ENCODE measurements at regions not wholly inside any gene's neighbourhood (a gene's known extent, or its start where the extent isn't known, plus 50 kb on each side); places are given as distances from the start of the nearest gene placed in this dataset.

- Histone ChIP-seq H3K4me3 (no peak overlapping the region), H3K4me1 (no peaks in the 10 kb centered on the region), H3K9me3 (no peaks in the 10 kb centered on the region), H3K27me3 (no peaks in the 10 kb centered on the region), H3K36me3 (no peaks in the 10 kb centered on the region), H3K27ac (no peak overlapping the region)
- no peak for TF ChIP-seq CTCF (IDR thresholded peaks at IDR 0.05)
- no peak for TF ChIP-seq POLR2A (IDR thresholded peaks at IDR 0.05)
- DNase-seq = no peak
Observed at GRCh38 chr9:99576876-99577275, 244.8 kb upstream of the NR4A3 start.

- Histone ChIP-seq H3K9me3 (no peaks in the 10 kb centered on the region), H3K27me3 (no peaks in the 10 kb centered on the region), H3K4me3 (no peak overlapping the region), H3K4me1 (no peaks in the 10 kb centered on the region), H3K27ac (no peak overlapping the region), H3K36me3 (no peaks in the 10 kb centered on the region)
- DNase-seq = no peak
- TF ChIP-seq POLR2A (IDR thresholded peaks at IDR 0.05) (no peak), CTCF (IDR thresholded peaks at IDR 0.05) (no peak)
Observed at GRCh38 chr9:99577351-99577750, 244.3 kb upstream of the NR4A3 start.

- Histone ChIP-seq H3K27me3 (no peaks in the 10 kb centered on the region), H3K27ac (no peak overlapping the region), H3K4me3 (no peak overlapping the region), H3K36me3 (no peaks in the 10 kb centered on the region), H3K9me3 (no peaks in the 10 kb centered on the region), H3K4me1 (no peaks in the 10 kb centered on the region)
- TF ChIP-seq POLR2A (IDR thresholded peaks at IDR 0.05) = no peak
- TF ChIP-seq CTCF (IDR thresholded peaks at IDR 0.05) = no peak
- DNase-seq = no peak
Observed at GRCh38 chr9:99578666-99579065, 243.0 kb upstream of the NR4A3 start.

- DNase-seq = no peak
- no peaks in the 10 kb centered on the region for H3K9me3 ChIP-seq
- H3K27ac ChIP-seq = no peak overlapping the region
- H3K4me1 ChIP-seq = no peaks in the 10 kb centered on the region
- H3K27me3 ChIP-seq = no peaks in the 10 kb centered on the region
- no peaks in the 10 kb centered on the region for H3K36me3 ChIP-seq
- TF ChIP-seq POLR2A (IDR thresholded peaks at IDR 0.05) (no peak), CTCF (IDR thresholded peaks at IDR 0.05) (no peak)
- H3K4me3 ChIP-seq = no peak overlapping the region
Observed at GRCh38 chr9:99579964-99580363, 241.7 kb upstream of the NR4A3 start.

GRCh38 chr9:99582814-99583213, 238.9 kb upstream of the NR4A3 start:
- Histone ChIP-seq H3K4me3 (no peak overlapping the region), H3K36me3 (no peaks in the 10 kb centered on the region), H3K4me1 (no peaks in the 10 kb centered on the region), H3K9me3 (no peaks in the 10 kb centered on the region), H3K27me3 (no peaks in the 10 kb centered on the region), H3K27ac (no peak overlapping the region)
- TF ChIP-seq POLR2A (IDR thresholded peaks at IDR 0.05) (no peak), CTCF (IDR thresholded peaks at IDR 0.05) (no peak)
- no peak for DNase-seq

- no peak overlapping the region for H3K4me3 ChIP-seq
- H3K4me1 ChIP-seq = no peaks in the 10 kb centered on the region
- no peaks in the 10 kb centered on the region for H3K36me3 ChIP-seq
- TF ChIP-seq POLR2A (IDR thresholded peaks at IDR 0.05) (no peak), CTCF (IDR thresholded peaks at IDR 0.05) (no peak)
- H3K9me3 ChIP-seq = no peaks in the 10 kb centered on the region
- no peak overlapping the region for H3K27ac ChIP-seq
- H3K27me3 ChIP-seq = no peaks in the 10 kb centered on the region
- no peak for DNase-seq
Observed at GRCh38 chr9:99588299-99588698, 233.4 kb upstream of the NR4A3 start.
